ENCODE measurements at regions not wholly inside any gene's neighbourhood (a gene's known extent, or its start where the extent isn't known, plus 50 kb on each side); places are given as distances from the start of the nearest gene placed in this dataset.

DNA sequence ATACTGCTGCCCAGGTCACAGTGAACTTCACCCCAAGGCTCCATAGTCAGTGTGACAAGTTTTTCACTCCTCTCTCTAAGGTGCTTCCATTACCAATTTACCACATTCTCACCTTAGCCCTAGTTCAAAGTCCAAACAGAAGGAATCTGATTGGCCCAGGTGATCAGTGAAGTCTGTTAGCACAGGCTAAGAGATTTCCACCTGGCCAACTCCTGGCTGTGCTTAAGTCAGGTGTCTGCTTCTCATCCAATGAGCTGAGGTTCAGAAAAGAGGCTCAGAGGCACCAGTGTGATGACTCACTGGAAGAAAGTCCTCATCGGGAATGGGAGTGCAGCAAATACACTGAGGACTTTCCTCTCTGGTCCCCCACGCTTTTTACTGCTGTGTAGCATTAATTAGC is 164.4 kb upstream of the MGAT5 start:
- no peak for DNase-seq

DNA sequence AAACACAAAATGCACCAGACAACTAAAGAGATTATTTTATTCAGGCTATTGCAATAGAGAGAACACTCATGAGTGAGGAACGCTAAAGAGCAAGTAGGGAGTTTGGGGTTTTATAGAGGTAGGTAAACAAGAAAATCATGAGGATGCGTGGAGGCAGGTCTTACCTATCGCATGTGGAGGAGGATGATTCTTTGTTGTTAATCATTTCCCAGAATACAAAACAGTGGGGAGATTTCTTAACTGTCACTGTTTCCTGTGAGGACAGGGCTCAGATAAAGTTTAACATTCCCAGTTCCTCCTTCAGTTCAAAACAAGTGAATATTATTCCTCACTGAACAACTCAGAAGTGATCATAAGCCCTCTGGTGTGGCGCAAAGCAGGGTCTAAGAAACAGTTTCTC is 156.1 kb upstream of the MGAT5 start:
- DNase-seq, result no peak

DNA sequence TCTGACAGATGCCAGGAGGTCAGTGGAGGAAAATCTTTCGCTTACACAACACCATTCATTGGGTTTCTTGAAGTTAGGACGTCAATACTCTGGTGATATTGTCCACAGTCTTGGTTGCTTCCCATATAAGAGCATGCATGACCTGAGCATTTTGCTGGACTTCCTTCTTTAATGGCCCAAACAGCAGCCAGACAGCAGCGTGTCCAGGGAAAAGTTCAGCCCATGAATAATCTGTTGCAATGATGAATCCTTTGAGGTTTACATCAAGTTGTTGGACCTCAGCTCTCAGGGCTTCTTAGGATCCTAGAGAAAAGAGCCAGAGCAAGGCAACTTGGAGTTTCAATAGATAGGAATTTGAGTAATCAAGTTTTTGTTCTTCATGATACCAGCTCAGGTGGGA is 155.6 kb upstream of the MGAT5 start:
- DNase-seq, result no peak

DNA sequence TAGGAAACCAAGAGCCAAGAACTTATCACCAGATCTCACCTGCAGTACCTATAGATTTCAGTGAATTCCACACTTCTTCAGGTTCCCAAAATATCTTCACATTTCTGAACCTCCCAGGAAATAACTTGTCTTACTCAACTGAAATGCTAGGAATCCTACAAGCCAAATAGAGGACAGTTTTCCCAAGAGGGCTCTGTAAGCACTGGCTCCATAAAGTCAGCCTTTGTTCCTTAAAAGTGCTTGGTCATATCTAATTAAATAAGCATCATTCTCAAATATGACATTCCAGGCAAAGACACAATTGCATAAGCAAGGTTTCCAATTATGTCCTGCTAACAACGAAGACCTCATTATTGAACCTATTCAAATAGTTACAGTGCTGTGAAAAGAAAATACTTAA is 154.6 kb upstream of the MGAT5 start:
- no peak for DNase-seq

DNA sequence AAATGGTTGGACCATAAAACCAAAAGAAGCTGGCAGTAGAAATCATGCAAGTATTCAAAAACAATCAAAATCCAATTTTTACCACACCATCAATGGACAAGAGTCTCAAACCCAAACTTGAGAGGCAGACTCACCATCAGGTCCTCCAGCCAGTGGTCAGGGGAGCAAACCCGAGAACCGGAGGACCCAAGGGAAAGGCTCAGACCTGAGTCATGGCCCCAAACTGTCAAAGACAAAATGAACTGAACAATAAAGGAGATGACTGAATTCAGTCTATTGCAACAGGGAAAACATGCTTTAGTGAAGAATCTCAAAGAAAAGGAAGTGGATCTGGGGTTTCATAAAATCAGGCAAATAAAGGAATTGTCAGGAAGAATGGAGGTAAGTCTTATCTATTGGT is 150.7 kb upstream of the MGAT5 start:
- DNase-seq, result no peak

DNA sequence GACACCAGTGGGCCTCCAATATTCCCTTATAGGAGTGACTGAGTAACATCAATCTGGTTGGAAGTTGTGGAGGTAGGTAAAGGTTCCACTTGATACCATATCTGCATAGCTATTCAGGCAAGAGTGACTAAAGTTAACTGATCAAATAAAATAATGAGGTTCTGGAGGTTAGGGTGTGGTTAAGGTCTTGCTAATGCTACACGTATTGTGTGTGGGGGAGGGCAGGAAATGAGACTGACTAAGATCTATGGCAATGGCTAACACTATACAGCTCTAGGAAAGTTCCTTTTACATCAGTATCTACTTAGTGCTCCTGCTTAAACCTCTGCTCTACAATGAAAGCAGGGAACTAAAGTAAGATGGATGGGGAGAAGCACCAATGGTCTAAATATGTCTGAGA is 149.1 kb upstream of the MGAT5 start:
- DNase-seq, result no peak

DNA sequence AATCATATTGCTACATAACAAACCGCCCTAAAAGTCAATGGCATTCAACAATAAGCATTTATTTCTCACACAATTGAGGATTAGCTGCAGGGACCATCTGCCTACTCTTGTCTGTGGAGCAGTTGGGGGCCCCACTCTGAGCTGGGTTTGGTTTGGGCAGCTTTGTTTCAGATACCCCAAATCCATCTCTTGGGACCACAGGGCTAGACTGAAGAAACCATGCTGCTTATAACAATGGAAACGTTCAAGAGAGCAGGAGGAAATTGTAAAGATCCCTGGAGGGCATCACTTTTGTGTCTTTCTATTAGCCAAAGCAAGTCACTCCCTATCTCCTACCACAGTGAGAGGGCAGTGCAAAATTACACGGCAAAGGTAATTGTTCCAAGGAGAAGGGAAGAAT is 146.5 kb upstream of the MGAT5 start:
- no peak for DNase-seq

DNA sequence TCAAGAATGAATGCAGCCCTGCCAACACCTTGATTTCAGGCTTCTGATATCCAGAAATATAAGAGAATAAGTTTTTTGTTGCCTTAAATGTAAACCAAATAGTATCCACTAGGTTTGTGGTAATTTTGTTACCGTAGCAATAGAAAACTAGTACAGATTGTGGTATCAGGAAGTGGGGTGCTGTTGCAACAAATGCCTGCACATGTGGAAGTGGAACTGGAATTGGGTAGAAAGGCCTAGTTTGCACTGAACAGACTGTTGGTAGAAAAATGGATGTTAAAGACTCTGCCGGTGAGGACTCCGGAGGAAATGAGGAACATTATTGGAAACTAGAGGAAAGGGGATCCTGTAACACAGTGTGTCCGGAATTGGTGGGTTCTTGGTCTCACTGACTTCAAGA is 145.8 kb upstream of the MGAT5 start:
- DNase-seq, result no peak

DNA sequence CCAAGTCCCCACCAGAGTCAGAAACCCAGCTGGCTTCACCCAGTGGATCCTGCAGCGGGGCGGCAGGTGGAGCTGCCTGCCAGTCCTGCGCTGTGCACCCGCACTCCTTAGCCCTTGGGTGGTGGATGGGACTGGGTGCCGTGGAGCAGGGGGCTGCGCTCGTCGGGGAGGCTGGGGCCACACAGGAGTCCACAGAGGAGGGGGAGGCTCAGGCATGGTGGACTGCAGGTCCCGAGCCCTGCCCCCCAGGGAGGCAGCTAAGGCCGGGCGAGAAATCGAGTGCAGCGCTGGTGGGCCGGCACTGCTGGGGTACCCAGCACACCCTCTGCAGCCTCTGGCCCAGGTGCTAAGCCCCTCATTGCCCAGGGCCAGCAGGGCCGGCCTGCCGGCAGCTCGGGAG is 144.6 kb upstream of the MGAT5 start:
- DNase-seq, result no peak

DNA sequence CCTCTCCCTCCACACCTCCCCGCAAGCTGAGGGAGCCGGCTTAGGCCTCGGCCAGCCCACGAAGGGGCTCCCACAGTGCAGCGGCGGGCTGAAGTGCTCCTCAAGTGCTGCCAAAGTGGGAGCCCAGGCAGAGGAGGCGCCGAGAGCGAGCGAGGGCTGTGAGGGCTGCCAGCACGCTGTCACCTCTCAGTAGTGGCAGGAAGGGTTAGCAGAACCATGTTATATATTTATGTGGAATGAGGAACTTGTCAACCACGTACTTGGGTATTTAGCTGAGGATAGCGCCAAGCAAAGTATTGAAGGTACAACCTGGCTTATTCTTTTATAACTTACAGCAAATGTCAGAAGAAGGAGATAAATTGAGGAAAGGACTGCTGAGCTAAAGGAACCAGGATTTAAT is 144.1 kb upstream of the MGAT5 start:
- no peak for DNase-seq

DNA sequence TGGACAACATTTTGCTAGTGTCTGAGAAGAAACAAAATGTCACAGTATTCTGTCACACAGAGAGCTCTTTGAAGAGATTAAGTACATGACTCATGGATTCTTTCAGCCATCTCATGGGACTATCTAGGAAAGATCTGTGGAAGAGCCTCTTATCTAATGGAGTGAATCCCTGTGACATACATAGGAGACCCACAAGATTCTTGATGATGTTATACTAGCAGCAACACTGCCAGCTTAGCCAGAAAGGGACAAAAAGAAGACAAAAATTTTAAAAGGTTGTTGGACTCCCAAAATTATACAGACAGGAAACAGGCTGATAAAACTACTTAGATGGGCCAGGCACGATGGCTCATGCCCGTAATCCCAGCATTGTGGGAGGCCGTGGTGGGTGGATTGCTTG is 143.3 kb upstream of the MGAT5 start:
- DNase-seq, result no peak

DNA sequence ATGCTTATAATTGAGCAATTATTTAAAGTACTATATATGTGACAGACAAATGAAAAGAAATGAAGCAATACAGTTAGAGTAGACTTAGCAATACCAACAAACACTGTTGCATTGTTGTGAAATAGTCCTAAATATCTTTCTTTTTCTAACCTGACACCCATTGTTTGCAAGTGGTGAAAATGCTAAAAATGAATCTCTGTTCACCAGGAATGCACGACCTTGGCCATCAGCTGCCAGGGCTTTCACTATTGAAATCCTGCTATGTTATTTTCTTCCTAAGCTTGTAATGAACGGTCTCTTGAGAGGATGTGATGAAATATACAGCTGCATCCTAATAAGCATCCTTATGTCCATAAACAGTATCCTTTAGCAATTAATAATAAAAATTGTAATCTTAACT is 136.2 kb upstream of the MGAT5 start:
- no peak for DNase-seq

DNA sequence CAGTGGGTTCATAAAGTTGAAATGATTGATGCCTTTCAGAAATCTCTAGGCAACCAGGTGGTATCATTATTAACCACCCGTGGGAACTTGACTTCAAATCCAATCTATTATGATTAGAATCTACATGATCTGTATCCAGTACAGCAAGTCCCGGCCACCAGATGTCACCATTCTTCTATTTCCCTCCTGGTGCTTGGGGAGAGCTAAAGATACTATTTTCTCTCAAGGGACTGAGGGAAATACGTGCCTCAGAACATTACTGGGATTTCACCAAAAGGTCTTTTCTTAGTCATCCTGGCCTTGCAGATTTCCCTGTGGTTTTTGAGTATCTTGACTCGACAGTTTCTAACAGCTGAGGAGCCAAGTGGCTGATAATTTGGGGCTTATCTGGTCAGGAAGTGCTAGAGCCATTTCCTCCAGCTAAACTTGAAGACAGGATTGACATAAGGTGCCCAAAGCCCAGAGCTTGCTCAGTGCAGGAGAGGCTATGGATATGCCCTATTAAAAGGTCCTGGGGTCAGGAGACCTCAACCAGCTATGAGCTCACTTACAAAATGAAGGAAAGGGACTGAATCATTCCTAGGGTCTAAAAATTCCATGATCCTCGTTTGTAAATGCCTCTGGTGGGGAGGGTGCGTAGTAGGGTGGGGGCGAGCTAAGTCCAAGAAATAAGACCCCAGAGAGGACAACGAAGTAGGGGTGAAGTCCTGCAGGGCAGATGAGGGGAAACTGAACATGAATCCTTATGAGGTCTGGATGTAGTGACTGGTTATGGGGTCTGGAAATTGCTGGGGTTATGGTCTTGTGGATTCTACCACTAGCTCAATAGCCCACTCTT is 135.4 kb upstream of the MGAT5 start:
- peak; percentile 43 to 76 (median 71) for DNase-seq

DNA sequence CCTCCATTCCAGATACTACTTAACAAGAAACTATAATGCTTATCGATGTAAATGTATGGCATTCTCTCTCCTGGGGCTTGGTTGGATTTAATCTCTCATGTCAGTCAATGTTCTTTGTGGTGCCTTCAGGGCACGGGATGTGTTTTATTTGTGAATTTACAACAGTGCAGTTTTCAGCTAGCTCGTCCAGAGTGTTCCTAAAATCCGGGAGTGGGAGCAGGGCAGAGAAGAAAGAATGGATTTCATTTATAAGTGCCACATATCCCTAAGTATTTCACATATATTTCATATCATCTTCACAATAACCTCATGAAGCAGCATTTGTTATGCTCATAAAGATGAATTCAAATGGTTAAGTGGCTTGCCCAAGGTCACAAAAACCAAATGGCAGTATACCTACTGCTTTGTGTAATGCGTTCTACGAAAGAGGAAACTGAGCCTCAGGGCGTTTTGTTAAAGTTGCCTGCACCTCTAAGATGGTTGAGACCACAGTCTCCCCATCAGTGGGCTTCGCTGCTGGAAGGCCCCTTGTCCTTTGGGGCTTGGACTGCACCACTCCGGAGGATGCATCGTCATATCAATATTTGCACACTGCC is 134.7 kb upstream of the MGAT5 start:
- DNase-seq, result peak in 1 of 3 experiments; percentile 2

DNA sequence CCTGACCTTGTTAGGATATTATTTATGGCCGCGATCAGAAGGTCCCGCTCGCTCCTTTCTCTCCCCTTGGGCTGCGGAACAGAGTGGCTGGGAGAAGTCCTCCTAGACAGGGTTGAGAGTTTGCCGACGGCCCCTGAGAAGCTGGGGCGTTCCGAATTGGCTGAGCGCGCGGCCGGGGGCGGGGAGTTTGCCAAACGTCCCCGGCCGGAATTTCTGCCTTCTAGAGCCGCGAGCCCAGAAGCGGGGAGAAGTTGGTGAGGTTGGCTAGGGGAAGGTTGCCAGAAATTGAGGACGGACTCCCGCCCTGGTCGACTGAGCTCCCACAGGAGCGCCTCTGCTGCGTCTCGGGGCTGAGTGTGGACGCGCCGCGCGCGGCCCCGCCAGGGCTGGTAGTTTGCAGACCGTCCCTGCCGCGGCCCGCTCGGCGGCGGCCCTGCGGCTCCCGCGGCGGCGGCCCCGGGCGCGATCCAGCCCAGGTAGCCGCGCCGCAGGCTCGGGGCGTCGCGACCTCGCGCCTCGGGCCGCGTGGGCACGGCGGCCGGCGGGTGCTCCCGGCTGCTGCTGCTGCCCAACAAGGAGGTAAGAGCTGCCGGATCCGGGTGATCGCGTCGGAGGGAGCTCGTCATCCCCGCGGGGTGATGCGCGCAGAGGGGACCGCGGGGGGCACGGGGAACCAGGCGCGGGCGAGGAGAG is 134.0 kb upstream of the MGAT5 start:
- DNase-seq, result peak; percentile 64 to 71 (median 64)

DNA sequence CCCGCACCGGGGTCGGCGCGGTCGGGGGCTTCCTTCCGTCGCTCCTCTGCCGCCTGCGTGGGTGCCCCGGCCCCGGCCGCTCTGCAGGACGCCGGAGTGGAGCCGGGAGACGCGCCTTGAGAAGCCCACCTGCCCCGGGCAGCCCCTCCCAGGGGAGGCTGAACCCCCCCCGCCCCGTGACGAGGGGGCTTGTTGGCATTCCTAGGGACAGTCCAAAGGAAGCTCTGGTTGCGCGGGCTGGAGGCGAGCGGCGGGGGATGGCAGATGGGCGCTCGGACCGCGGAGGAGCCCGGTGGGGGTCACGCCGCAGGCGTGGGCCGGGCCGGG is 133.5 kb upstream of the MGAT5 start:
- DNase-seq, result peak in 2 of 3 experiments; percentile 10 to 23

DNA sequence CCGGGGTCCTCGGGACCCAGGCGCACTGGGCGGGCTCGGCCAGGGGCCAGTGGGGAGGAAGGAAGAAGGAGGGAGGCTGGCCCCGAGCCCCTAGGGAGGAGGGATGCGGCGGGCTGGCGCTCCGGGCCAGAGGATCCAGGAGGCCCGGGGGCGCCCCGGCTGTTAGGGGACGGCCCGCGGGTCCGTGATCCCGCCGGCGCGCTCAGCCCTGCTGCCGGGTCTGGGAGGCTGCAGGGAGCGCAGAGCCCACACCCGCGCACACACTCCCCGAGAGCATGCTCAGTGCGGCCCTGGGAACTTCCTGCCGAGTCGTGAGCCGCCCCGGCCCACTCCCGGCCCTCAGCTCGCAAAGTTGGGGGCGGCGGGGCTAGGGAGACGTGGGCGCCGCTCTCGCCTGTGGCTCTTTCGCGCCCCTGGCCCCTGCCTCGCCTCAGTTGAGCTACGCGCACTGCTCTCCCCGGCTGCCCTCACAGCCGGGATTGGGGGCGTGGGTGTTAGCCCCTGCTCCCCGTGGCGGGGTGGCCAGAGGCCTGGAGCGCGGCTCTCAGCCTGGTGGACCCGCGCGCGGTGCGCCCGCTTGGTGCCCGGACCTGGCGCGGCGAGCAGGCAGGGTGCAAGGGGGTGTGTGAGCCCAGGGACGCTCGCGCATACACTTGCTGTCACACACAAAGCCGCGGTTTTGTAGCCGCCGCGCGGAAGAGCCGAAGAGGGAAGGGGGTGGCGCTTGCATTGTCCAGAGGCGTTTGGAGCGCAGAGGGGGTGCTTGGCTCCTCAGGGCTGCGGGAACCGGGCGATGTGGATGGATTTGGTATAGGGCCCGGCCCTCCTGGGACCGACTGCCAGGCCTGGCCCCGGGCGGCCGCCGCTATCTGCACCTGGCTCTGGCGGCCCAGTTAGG is 132.9 kb upstream of the MGAT5 start:
- DNase-seq, result peak; percentile 5 to 40 (median 28)

DNA sequence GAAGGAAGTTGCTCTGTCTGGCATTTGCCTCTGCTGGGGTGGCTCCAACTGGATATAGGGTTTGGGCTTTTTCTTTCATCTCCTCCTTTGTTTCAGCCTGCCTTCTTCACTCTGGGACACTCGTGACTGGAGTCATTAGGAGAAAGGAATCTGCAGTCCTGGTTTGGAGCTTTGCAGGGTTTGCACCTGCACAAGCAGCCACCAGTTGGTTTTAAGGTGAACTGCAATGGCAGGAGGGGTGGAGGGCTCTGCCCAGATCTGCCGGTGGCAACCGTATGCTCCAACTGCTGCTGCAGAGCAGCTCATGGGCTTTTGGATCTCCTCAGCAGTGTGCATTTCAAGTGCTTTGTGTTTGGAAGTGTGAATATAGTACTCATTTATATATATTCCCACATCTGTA is 131.3 kb upstream of the MGAT5 start:
- no peak for DNase-seq

DNA sequence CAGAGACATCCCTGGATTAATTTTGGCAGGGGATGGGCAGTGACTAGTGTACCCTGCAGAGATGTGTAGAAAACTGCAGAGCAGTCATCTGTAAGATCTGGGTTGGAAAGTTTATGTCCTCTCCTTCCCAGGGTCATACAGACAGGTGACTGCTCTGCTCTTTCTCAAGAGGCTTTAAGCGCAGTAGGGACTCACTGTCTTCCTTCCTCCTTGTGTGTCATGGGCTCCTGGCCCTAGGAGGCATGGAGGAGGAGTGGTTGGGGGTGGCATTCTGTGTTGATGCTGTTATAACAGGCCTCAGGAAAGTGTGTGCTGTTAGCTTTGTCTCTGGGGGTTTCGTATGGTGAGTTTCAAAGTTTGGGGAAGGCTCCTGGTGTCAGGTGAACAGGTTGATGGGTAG is 130.5 kb upstream of the MGAT5 start:
- no peak for DNase-seq

DNA sequence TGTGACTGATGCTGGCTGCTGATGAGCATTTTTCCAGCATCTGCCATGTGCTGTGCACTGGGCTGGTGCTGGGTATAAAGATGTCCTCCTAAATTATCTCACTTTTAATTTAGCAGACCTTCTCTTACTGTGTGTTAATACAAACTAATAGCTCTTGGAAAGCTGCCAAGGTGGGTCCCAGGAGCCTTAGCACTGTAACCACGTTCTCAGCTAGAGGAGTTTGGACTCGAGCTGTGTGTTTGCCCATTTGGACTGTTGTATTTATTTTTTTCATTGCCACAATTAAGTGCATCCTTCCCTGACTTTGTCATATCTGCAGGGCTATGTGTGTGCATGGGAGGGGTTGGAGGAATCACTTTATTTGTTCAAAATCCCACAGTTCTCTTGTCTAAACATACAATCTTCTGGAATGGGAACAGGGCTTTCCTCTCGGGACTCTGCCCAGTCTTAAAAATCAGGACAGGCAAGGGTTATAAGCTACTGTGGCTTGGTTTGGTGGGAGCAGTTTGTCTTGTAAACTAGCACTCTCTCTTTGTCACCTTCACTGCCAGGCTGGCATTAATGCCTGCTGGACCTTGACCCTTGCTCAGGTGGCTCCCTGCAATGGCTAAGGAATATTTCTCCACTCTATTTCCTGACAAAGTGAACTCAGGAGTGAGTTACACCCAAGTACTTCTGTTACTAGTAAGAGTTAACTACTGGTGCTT is 129.7 kb upstream of the MGAT5 start:
- peak; percentile 15 to 66 (median 39) for DNase-seq

DNA sequence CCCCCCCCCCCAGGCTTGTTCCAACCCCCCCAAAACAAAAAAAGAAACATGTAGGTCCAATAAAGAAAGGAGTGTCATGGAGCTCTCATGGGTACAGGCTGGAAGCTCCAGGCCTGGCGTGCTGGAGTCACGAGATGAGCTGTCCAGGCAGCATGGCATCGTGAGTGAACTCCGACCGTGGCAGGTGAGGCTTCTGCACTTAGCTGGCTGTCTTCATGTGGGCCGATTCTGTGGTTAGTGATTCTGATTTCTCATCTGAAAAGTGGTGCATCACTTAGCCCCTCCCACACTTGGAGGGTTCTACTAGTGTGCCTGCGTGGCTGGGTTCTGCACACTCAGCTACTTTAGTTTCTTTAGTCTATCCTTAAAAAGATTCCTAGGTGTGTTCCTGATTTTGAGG is 126.4 kb upstream of the MGAT5 start:
- no peak for DNase-seq

DNA sequence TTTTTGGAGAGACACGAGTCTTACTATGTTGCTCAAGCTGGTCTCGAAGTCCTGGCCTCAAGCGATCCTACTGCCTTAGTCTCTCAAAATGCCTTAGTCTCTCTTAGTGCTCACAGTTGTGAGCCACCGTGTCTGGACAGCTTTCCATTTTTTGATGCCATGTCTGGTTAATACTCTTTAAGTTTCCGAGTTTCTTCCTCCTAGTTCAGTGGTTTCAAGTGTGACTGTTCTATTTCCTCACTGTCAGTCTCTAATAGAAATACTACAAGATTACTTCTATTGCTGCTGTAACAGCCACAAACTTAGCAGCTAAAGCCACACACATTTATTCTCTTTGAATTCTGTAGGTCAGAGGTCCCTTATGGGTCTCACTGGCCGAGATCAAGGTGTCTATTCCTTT is 125.1 kb upstream of the MGAT5 start:
- no peak for DNase-seq

All from NCI-H1417 (cell line).